ENCODE measurements at regions not wholly inside any gene's neighbourhood (a gene's known extent, or its start where the extent isn't known, plus 50 kb on each side); places are given as distances from the start of the nearest gene placed in this dataset.

DNA sequence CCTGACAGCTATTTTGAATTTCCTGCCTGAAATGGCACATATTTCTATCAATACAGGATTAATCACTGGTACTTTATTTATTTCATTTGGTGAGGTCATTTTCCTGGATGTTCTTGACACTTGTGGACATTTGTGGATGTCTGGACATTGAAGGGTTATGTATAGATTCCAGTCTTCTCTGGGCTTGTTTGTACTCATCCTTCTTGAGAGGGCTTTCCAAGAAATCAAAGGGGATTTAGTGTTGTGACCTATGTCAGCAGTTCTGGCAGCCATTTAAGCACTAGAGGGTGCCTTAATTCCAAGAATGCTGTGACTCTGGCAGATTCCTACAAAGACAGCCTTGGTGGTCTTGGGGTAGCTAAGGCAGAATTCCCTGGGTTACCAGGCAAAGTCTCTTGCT, 259.7 kb downstream of the CSNK1G3 start:
- Histone ChIP-seq H3K4me2 (replicated peaks; ENCODE audit: low read depth, low read length, poor library complexity, severe bottlenecking) (no peak overlapping the region), H3K79me2 (ENCODE audit: control insufficient read depth, insufficient read depth, low read length) (no peaks in the 10 kb centered on the region), H4K20me1 (ENCODE audit: control insufficient read depth, insufficient read depth, low read length, poor library complexity, severe bottlenecking) (no peaks in the 10 kb centered on the region), H3K36me3 (replicated peaks in 1 of 2; ENCODE audit: control extremely low read depth in 1 of 2, control insufficient read depth in 1 of 2, extremely low read depth in 1 of 2, insufficient read depth in 2 of 2, low read length in 1 of 2) (no peaks in the 10 kb centered on the region), H3K9ac (ENCODE audit: low read length) (no peak overlapping the region), H3K4me3 (ENCODE audit: control extremely low read depth in 1 of 5, extremely low read depth in 1 of 5, insufficient read depth in 1 of 5, low read depth in 2 of 5, low read length in 4 of 5) (no peak overlapping the region), H2AFZ (ENCODE audit: insufficient read depth, low read depth, low read length, poor library complexity, severe bottlenecking) (no peak overlapping the region), H3K27me3 (replicated peaks in 1 of 4; ENCODE audit: control extremely low read depth in 1 of 4, control insufficient read depth in 3 of 4, insufficient read depth in 4 of 4, low read length in 3 of 4) (no peaks in the 10 kb centered on the region), H3K4me1 (ENCODE audit: control insufficient read depth in 2 of 2, insufficient read depth in 2 of 2, low read length in 2 of 2) (no peaks in the 10 kb centered on the region), H3K9me3 (ENCODE audit: control extremely low read depth in 1 of 3, control insufficient read depth in 2 of 3, insufficient read depth in 1 of 3, low read length in 2 of 3) (peaks cover 0 to 20% (median 17%) of the 10 kb centered on the region in 3 donors), H3K27ac (ENCODE audit: low read length in 2 of 2) (no peak overlapping the region)
- Mint-ChIP-seq H3K4me1 (no peaks in the 10 kb centered on the region), H3K4me3 (no peak overlapping the region), H3K27me3 (no peaks in the 10 kb centered on the region), H3K27ac (no peak overlapping the region), H3K9me3 (ENCODE audit: insufficient read depth) (peaks cover 7% of the 10 kb centered on the region)
- no peak for ATAC-seq (ENCODE audit: low read depth)
- intact Hi-C loops (cut with micrococcal nuclease), result no loop called here
- TF ChIP-seq, protein P1, sequence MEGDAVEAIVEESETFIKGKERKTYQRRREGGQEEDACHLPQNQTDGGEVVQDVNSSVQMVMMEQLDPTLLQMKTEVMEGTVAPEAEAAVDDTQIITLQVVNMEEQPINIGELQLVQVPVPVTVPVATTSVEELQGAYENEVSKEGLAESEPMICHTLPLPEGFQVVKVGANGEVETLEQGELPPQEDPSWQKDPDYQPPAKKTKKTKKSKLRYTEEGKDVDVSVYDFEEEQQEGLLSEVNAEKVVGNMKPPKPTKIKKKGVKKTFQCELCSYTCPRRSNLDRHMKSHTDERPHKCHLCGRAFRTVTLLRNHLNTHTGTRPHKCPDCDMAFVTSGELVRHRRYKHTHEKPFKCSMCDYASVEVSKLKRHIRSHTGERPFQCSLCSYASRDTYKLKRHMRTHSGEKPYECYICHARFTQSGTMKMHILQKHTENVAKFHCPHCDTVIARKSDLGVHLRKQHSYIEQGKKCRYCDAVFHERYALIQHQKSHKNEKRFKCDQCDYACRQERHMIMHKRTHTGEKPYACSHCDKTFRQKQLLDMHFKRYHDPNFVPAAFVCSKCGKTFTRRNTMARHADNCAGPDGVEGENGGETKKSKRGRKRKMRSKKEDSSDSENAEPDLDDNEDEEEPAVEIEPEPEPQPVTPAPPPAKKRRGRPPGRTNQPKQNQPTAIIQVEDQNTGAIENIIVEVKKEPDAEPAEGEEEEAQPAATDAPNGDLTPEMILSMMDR (IDR thresholded peaks at IDR 0.05), result no peak
- TF ChIP-seq EZH2 (IDR thresholded peaks at IDR 0.05; ENCODE audit: borderline replicate concordance, insufficient read depth, low read depth, low read length, poor library complexity, severe bottlenecking), result no peak
- ChIA-PET POLR2A (no interaction called here), CTCF (no interaction called here)
- no peak for DNase-seq

DNA sequence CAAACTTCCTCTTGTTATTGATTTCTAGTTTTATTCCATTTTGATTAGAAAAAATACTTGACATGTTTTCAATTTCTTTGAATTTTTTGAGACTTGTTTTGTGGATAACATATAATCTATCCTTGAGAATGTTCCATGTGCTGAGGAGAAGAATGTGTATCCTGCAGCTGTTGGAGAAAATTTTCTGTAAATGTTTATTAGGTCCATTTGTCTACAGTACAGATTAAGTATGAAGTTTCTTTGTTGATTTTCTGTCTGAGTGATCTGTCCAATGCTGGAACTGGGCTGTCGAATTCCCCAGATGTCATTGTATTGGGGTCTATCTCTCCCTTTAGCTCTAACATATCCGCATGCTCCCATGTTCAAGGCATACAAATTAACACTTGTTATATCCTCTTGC, 251.2 kb downstream of the CSNK1G3 start:
- intact Hi-C loops (cut with micrococcal nuclease), result no loop called here
- Mint-ChIP-seq H3K27ac (no peak overlapping the region), H3K9me3 (ENCODE audit: insufficient read depth) (peaks cover 3% of the 10 kb centered on the region), H3K4me1 (no peaks in the 10 kb centered on the region), H3K4me3 (no peak overlapping the region), H3K27me3 (no peaks in the 10 kb centered on the region)
- Histone ChIP-seq H3K36me3 (replicated peaks in 1 of 2; ENCODE audit: control extremely low read depth in 1 of 2, control insufficient read depth in 1 of 2, extremely low read depth in 1 of 2, insufficient read depth in 2 of 2, low read length in 1 of 2) (no peaks in the 10 kb centered on the region), H3K9ac (ENCODE audit: low read length) (no peak overlapping the region), H3K4me2 (replicated peaks; ENCODE audit: low read depth, low read length, poor library complexity, severe bottlenecking) (no peak overlapping the region), H3K4me3 (ENCODE audit: control extremely low read depth in 1 of 5, extremely low read depth in 1 of 5, insufficient read depth in 1 of 5, low read depth in 2 of 5, low read length in 4 of 5) (no peak overlapping the region), H4K20me1 (ENCODE audit: control insufficient read depth, insufficient read depth, low read length, poor library complexity, severe bottlenecking) (no peaks in the 10 kb centered on the region), H3K9me3 (ENCODE audit: control extremely low read depth in 1 of 3, control insufficient read depth in 2 of 3, insufficient read depth in 1 of 3, low read length in 2 of 3) (peaks cover 0 to 5% (median 0%) of the 10 kb centered on the region in 3 donors), H2AFZ (ENCODE audit: insufficient read depth, low read depth, low read length, poor library complexity, severe bottlenecking) (no peak overlapping the region), H3K79me2 (ENCODE audit: control insufficient read depth, insufficient read depth, low read length) (no peaks in the 10 kb centered on the region), H3K4me1 (ENCODE audit: control insufficient read depth in 2 of 2, insufficient read depth in 2 of 2, low read length in 2 of 2) (no peaks in the 10 kb centered on the region), H3K27ac (ENCODE audit: low read length in 2 of 2) (no peak overlapping the region), H3K27me3 (replicated peaks in 1 of 4; ENCODE audit: control extremely low read depth in 1 of 4, control insufficient read depth in 3 of 4, insufficient read depth in 4 of 4, low read length in 3 of 4) (no peaks in the 10 kb centered on the region)
- WGBS (ENCODE audit: insufficient coverage), result no CpG with 5 or more reads among the region's 2 CpGs
- DNase-seq (no peak), ATAC-seq (ENCODE audit: low read depth) (no peak)
- ChIA-PET POLR2A (no interaction called here), CTCF (no interaction called here)
- TF ChIP-seq EZH2 (IDR thresholded peaks at IDR 0.05; ENCODE audit: borderline replicate concordance, insufficient read depth, low read depth, low read length, poor library complexity, severe bottlenecking), result no peak
- TF ChIP-seq, protein P1 (IDR thresholded peaks at IDR 0.05), result no peak
